Pulmonary artery endothelial cell (primary cell): ENCODE measurements at regions not wholly inside any gene's neighbourhood (a gene's known extent, or its start where the extent isn't known, plus 50 kb on each side); places are given as distances from the start of the nearest gene placed in this dataset.

ENCODE experiments used
- DNase-seq: peaks from one replicate; pipeline ENCODE4 v3.0.0-alpha.2; 2011; ENCODE audit warnings: low read depth, low spot score

DNA sequence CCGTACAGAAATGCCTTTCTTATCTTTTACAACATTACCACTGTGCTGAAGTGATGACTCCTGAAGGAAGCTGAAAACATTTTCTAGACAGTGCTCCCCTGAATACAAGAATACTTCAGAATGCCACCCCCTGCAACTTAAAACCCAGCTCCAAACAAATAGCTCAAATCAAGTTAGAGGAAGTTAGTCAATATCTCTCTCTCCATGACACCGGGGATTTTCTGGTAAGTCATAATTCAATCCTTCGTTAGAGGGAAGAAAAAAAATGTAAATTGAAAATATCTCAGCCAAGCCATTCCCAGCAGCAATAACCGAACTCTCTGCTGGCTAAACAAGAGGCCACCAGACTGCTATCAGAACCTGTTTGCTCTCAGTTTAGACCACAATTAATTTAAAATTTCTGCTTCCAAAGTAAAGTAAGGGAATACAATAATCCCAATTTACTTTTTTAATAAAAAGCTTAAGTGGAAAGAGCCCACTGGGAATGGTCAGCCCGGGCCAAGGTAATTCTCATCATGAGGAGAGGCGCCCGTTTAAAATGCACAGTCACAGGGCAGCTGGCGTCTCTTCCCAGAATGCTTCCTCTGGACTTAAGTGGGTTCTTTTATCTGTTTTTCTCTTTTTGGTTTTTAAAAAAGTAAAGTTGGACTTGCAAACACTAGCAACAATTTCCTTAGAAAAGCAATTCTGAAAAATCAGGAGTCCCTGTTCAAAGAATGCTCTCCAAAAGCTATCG lies 710.1 kb upstream of the STXBP6 start:
- DNase-seq: no peak

DNA sequence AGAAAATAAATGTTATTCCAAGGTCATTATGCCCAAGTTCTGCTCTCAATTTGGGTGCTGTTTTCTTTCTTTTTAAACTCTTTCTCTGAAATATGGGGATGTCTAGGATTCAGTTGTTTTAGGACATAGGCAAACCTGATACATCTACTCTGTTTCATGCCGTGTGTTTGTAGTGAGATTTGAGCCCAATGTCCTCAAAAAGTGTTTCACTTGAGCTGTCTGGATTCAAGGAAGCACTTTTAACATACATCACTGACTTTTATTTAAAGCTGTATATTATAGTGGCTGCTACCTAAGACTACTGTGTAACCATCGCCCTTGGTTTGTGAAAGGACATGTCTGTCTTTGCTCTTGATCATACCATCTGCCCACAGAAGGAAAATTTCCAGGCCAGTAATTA lies 709.3 kb upstream of the STXBP6 start:
- DNase-seq: no peak

DNA sequence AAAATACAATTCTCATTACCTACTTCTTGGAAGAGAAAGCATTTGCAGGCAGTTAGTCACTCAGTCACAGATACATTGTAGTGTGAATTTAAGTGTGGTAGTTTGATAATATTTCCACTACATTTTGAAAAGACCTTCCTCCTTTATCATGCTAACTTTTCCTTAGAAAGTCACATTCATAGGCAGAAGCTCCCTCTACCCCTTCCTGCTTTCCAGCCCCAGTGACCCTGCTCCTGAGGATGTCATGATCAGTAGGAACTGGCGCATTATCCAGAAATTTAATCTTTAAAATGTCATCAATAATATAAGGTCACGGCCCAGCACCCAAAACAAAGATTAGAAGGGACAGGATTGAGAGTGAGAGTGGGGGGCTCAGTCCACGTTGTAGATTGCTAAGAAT lies 707.4 kb upstream of the STXBP6 start:
- no peak for DNase-seq

DNA sequence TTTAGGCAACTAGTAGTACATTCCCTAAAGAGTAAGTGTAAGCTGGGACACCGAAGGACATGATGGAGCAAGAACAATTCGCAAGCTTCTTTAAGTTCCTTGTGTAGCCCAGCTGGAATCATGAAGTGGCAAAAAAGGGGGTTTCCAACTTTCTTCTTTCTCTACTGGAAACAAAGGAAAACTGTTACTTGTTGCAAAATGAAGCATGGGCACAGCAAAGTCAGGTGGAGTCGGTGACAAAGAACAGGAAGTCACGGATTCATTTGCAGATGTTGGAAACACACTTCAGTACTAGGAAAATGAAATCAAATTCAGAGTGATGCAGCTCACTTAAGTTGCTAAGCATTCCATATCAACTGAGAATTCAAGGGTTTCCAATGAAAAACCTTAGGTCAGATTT lies 706.9 kb upstream of the STXBP6 start:
- no peak for DNase-seq

DNA sequence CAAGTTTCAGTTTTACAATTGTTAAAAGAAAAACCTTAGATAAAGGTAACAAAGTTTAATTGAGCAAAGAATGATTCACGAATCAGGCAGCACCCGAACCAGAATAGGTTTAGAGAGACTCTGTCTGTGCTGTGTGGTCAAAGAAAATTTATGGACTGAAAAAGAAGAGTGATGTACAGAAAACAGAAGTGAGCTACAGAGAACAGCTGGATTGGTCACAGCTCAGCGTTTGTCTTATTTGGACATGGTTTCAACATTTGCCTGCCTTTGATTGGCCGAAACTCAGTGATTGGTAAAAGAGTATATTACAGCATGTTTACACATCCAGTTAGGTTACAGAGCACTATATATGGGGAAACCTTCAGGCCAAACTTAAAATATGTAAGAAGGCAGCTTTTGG lies 703.2 kb upstream of the STXBP6 start:
- DNase-seq: no peak

DNA sequence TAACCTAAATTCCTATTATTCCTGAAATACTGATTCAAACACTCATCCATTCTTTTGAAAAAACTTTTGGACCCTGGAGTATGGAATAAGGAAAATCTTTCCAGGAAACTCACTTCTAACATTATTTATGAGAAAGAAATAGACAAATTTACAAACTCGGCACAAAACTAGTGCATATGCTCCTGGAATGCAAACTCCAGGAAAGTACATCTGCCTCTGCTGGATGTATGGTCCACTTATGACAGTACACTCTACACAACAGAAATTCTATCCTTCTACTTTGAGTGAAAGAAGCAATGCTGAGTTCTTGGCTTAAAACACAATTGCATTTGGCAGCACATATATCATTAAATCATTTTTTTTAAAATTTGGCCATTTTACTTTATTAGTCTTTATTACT lies 700.5 kb upstream of the STXBP6 start:
- no peak for DNase-seq
